GM23338 (cell line): ENCODE measurements at regions not wholly inside any gene's neighbourhood (a gene's known extent, or its start where the extent isn't known, plus 50 kb on each side); places are given as distances from the start of the nearest gene placed in this dataset.

Experiments
- ATAC-seq: fragments of 200-7000 bp; cut with Tn5 transposase; 3 replicates; pipeline ENCODE4 v1.9.1; 2020
- DNase-seq: peaks from one replicate; pipeline ENCODE4 v3.0.0-alpha.2; 2015; ENCODE audit warnings: low spot score
- H2AFZ ChIP-seq: fragments of 200-600 bp; sonication (generic); 2 replicates; pipeline ENCODE4 v1.8.0; 2016; ENCODE audit warnings: antibody characterized with exemption, mild to moderate bottlenecking, moderate library complexity
- H3F3A ChIP-seq: fragments of 200-600 bp; sonication (generic); replicated peaks from 2 replicates; pipeline ENCODE4 v1.8.0; 2017; ENCODE audit warnings: antibody characterized with exemption, mixed run types, low read depth
- H3K27ac ChIP-seq: fragments of 200-600 bp; sonication (generic); 2 replicates; pipeline ENCODE4 v1.6.1; 2016; ENCODE audit warnings: low read depth
- H3K27me3 ChIP-seq: fragments of 200-600 bp; sonication (generic); 2 replicates; pipeline ENCODE4 v1.8.0; 2016; ENCODE audit warnings: mild to moderate bottlenecking, mixed run types, moderate library complexity; ENCODE audit not compliant: insufficient read depth
- H3K36me3 ChIP-seq: fragments of 200-600 bp; sonication (generic); 2 replicates; pipeline ENCODE4 v1.8.0; 2016; ENCODE audit warnings: mild to moderate bottlenecking; ENCODE audit not compliant: insufficient read depth
- H3K4me1 ChIP-seq: fragments of 200-600 bp; sonication (generic); 2 replicates; pipeline ENCODE4 v1.8.0; 2016; ENCODE audit warnings: mild to moderate bottlenecking, moderate library complexity; ENCODE audit not compliant: insufficient read depth
- H3K4me2 ChIP-seq: fragments of 200-600 bp; sonication (generic); 2 replicates; pipeline ENCODE4 v1.7.1; 2017; ENCODE audit warnings: mixed run types
- H3K4me3 ChIP-seq: fragments of 200-600 bp; sonication (generic); 2 replicates; pipeline ENCODE4 v1.6.1; 2016; ENCODE audit warnings: mixed run types
- H3K79me2 ChIP-seq: fragments of 200-600 bp; sonication (generic); replicated peaks from 2 replicates; pipeline ENCODE4 v1.8.0; 2017; ENCODE audit warnings: mild to moderate bottlenecking; ENCODE audit not compliant: insufficient read depth
- H3K9me2 ChIP-seq: fragments of 200-600 bp; sonication (generic); 2 replicates; pipeline ENCODE4 v1.8.0; 2017; ENCODE audit not compliant: insufficient read depth
- H4K20me1 ChIP-seq: fragments of 200-600 bp; sonication (generic); replicated peaks from 2 replicates; pipeline ENCODE4 v1.8.0; 2017; ENCODE audit warnings: mild to moderate bottlenecking; ENCODE audit not compliant: insufficient read depth
- H3K27ac Mint-ChIP-seq: 2 replicates; pipeline ENCODE4 v1.8.0; 2020; ENCODE audit warnings: inconsistent platforms, mild to moderate bottlenecking, moderate library complexity, mixed read lengths
- H3K27me3 Mint-ChIP-seq: 3 replicates; pipeline ENCODE4 v1.8.0; 2022; ENCODE audit warnings: low read depth, mild to moderate bottlenecking, moderate library complexity, mixed read lengths, inconsistent platforms; ENCODE audit not compliant: insufficient read depth, poor library complexity
- H3K36me3 Mint-ChIP-seq: 3 replicates; pipeline ENCODE4 v1.8.0; 2021; ENCODE audit warnings: low read depth, mild to moderate bottlenecking, inconsistent platforms, moderate library complexity, mixed read lengths
- H3K4me1 Mint-ChIP-seq: 3 replicates; pipeline ENCODE4 v1.8.0; 2020; ENCODE audit warnings: mild to moderate bottlenecking, inconsistent platforms, mixed read lengths
- H3K4me3 Mint-ChIP-seq: 3 replicates; pipeline ENCODE4 v1.8.0; 2021; ENCODE audit warnings: moderate library complexity, mild to moderate bottlenecking, inconsistent platforms, mixed read lengths
- H3K9me3 Mint-ChIP-seq: 3 replicates; pipeline ENCODE4 v1.8.0; 2020; ENCODE audit warnings: moderate library complexity, mild to moderate bottlenecking, inconsistent platforms, mixed read lengths
- CREB1 ChIP-seq: fragments of 250-450 bp; sonication (Bioruptor Pico); IDR thresholded peaks from 2 replicates; pipeline ENCODE4 v1.5.0; 2020; ENCODE audit warnings: low read depth, mild to moderate bottlenecking, moderate library complexity
- ETS1 ChIP-seq: IDR thresholded peaks from 2 replicates; pipeline ENCODE4 v1.6.1; 2016; ENCODE audit warnings: antibody characterized with exemption
- EZH2 ChIP-seq: fragments of 200-600 bp; sonication (generic); IDR thresholded peaks from one replicate; pipeline ENCODE4 v1.8.0; 2017; ENCODE audit warnings: antibody characterized with exemption, mild to moderate bottlenecking, low read depth; ENCODE audit not compliant: unreplicated experiment
- EZH2phosphoT487 ChIP-seq: fragments of 200-600 bp; sonication (generic); IDR thresholded peaks from one replicate; pipeline ENCODE4 v1.8.1; 2018; ENCODE audit warnings: antibody characterized with exemption; ENCODE audit not compliant: unreplicated experiment
- JUNB ChIP-seq: IDR thresholded peaks from one replicate; pipeline ENCODE4 v1.6.1; 2016; ENCODE audit warnings: antibody characterized with exemption; ENCODE audit not compliant: unreplicated experiment
- NANOG ChIP-seq: IDR thresholded peaks from 2 replicates; pipeline ENCODE4 v1.6.1; 2016; ENCODE audit warnings: antibody characterized with exemption, borderline replicate concordance
- POLR2AphosphoS5 ChIP-seq: IDR thresholded peaks from 2 replicates; pipeline ENCODE4 v1.6.1; 2016; ENCODE audit warnings: antibody characterized with exemption, low read depth
- REST ChIP-seq: IDR thresholded peaks from one replicate; pipeline ENCODE4 v1.6.1; 2018; ENCODE audit warnings: antibody characterized with exemption; ENCODE audit not compliant: unreplicated experiment
- STAT1 ChIP-seq: IDR thresholded peaks from one replicate; pipeline ENCODE4 v1.6.1; 2016; ENCODE audit warnings: antibody characterized with exemption; ENCODE audit not compliant: unreplicated experiment
- ZNF114 ChIP-seq: fragments of 250-450 bp; sonication (Bioruptor Pico); IDR thresholded peaks from 2 replicates; pipeline ENCODE4 v1.5.0; 2020; ENCODE audit warnings: mild to moderate bottlenecking, moderate library complexity
- ZNF331 ChIP-seq: fragments of 250-450 bp; sonication (Bioruptor Pico); IDR thresholded peaks from 2 replicates; pipeline ENCODE4 v1.5.0; 2020; ENCODE audit warnings: low read depth, mild to moderate bottlenecking, moderate library complexity
- ZNF462 ChIP-seq: fragments of 250-450 bp; sonication (Bioruptor Pico); IDR thresholded peaks from 2 replicates; pipeline ENCODE4 v1.5.0; 2020; ENCODE audit warnings: mild to moderate bottlenecking, moderate library complexity

GRCh38 chr12:31849090-31849687 is 110.0 kb upstream of the RESF1 start:
- H3F3A ChIP-seq, result no peaks in the 10 kb centered on the region; the same call in 1 of the 2 replicates
- H3K4me2 ChIP-seq, result no peak overlapping the region
- Mint-ChIP-seq H3K27me3 (peaks cover 8% of the 10 kb centered on the region), H3K4me3 (no peak overlapping the region), H3K27ac (no peak overlapping the region), H3K4me1 (no peaks in the 10 kb centered on the region), H3K36me3 (peaks cover 53% of the 10 kb centered on the region; the same call in 2 of the 3 replicates), H3K9me3 (peaks cover 76% of the 10 kb centered on the region)
- H3K27ac ChIP-seq, result no peak overlapping the region
- no peaks in the 10 kb centered on the region for H3K79me2 ChIP-seq
- ATAC-seq, result no peak
- peak; percentile 66 for DNase-seq
- H3K27me3 ChIP-seq, result no peaks in the 10 kb centered on the region
- 0 out of 2 replicates have a peak, but pooled peaks cover 10% of the 10 kb centered on the region for H3K9me2 ChIP-seq
- no peak overlapping the region for H2AFZ ChIP-seq
- no peak overlapping the region for H3K4me3 ChIP-seq
- no peaks in the 10 kb centered on the region for H3K4me1 ChIP-seq
- no peaks in the 10 kb centered on the region for H4K20me1 ChIP-seq
- H3K36me3 ChIP-seq, result peaks cover 25% of the 10 kb centered on the region
- TF ChIP-seq ZNF331 (CRISPR knock-in tag), result no peak

- Histone ChIP-seq H2AFZ (no peak overlapping the region), H4K20me1 (no peaks in the 10 kb centered on the region), H3K79me2 (no peaks in the 10 kb centered on the region), H3K27me3 (no peaks in the 10 kb centered on the region), H3K36me3 (peaks cover 25% of the 10 kb centered on the region), H3K9me2 (0 out of 2 replicates have a peak, but pooled peaks cover 5% of the 10 kb centered on the region), H3F3A (no peaks in the 10 kb centered on the region; the same call in 1 of the 2 replicates), H3K4me2 (no peak overlapping the region), H3K4me1 (no peaks in the 10 kb centered on the region), H3K4me3 (no peak overlapping the region), H3K27ac (no peak overlapping the region)
- H3K27me3 Mint-ChIP-seq, result peaks cover 8% of the 10 kb centered on the region
- H3K27ac Mint-ChIP-seq, result no peak overlapping the region
- H3K4me1 Mint-ChIP-seq, result no peaks in the 10 kb centered on the region
- H3K36me3 Mint-ChIP-seq, result peaks cover 45% of the 10 kb centered on the region
- peaks cover 77% of the 10 kb centered on the region for H3K9me3 Mint-ChIP-seq
- ATAC-seq (no peak), DNase-seq (no peak)
- H3K4me3 Mint-ChIP-seq, result no peak overlapping the region
- no peak for TF ChIP-seq ZNF114 (CRISPR knock-in tag)
- TF ChIP-seq CREB1 (CRISPR knock-in tag), result no peak
- TF ChIP-seq EZH2phosphoT487, result no peak
- TF ChIP-seq ZNF462 (CRISPR knock-in tag), result no peak
- no peak for TF ChIP-seq JUNB
- TF ChIP-seq POLR2AphosphoS5, result no peak
- TF ChIP-seq NANOG, result no peak
- no peak for TF ChIP-seq STAT1
- no peak for TF ChIP-seq ETS1
- TF ChIP-seq REST, result no peak
- TF ChIP-seq ZNF331 (CRISPR knock-in tag), result no peak
- TF ChIP-seq EZH2, result no peak
Observed at GRCh38 chr12:31846405-31846804, 112.8 kb upstream of the RESF1 start.
